ENCODE measurements at regions not wholly inside any gene's neighbourhood (a gene's known extent, or its start where the extent isn't known, plus 50 kb on each side); places are given as distances from the start of the nearest gene placed in this dataset.

GRCh38 chr2:48210189-48210588 is 104.3 kb upstream of the FOXN2 start:
- TF ChIP-seq EP300 (IDR thresholded peaks at IDR 0.05; ENCODE audit: borderline replicate concordance): no peak
- no peak for TF ChIP-seq EGR1 (IDR thresholded peaks at IDR 0.05)
